ENCODE measurements at regions not wholly inside any gene's neighbourhood (a gene's known extent, or its start where the extent isn't known, plus 50 kb on each side); places are given as distances from the start of the nearest gene placed in this dataset.
"Not testable (repeated sequence)": the region's sequence is repeated elsewhere in the genome, so short reads cannot be mapped to it uniquely, and the experiment has no call there.

DNA sequence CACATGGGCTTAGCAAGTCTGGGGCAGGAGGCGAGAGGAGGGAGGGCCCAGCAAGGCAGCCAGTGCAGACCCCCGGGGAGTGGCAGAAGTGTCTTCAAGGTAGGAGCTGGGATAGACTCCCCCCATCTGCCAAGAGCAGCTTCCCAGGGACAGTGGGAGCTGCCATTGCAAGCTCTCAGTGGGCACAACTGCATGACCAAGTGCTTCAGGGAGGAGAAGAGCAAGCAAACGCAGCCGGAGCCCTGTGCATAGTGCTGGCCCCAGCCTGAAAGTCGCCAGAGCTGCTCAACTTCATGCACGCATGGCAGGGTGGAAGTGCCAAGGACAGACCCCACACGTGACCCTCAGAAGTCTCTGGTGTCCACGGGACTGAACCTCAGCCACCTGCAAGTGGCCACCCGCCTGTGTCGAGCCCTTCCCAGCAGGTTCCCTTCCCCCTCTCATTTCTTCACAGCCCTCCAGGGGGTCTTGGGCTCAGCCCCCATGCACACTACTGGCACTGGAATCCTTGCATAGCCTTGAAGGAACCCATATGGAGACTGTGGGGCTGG lies 89.4 kb downstream of the PLXNA1 start:
- H3K4me2 ChIP-seq (ENCODE audit: unreplicated experiment), result no peak overlapping the region
- in situ Hi-C loops (cut with MboI), result no loop called here
- H3K9me2 ChIP-seq (ENCODE audit: insufficient read depth), result no peaks in the 10 kb centered on the region
- peaks cover 16% of the 10 kb centered on the region for H3F3A ChIP-seq (ENCODE audit: insufficient read depth)
- H3K79me2 ChIP-seq (ENCODE audit: insufficient read depth), result no peaks in the 10 kb centered on the region
- H2AFZ ChIP-seq, result no peak overlapping the region
- no peak for TF ChIP-seq EZH2 (IDR thresholded peaks at IDR 0.05; ENCODE audit: insufficient read depth, poor library complexity, severe bottlenecking)
- TF ChIP-seq EZH2phosphoT487 (IDR thresholded peaks at IDR 0.05; ENCODE audit: insufficient read depth, low read depth), result no peak
- WGBS, 2 experiments (ENCODE audit: low coverage in 1 of 2, low lambda C conversion rate in 2 of 2, missing lambda C conversion rate in 2 of 2), result 44 to 47% methylated on average over 9 of the region's 10 CpGs
- H4K20me1 ChIP-seq (ENCODE audit: insufficient read depth), result no peaks in the 10 kb centered on the region
- H3K27ac ChIP-seq, result no peak overlapping the region
- H3K9ac ChIP-seq, result no peak overlapping the region
- no peak overlapping the region for H3K4me3 ChIP-seq
- peaks cover 24% of the 10 kb centered on the region for H3K27me3 ChIP-seq (replicated peaks; ENCODE audit: insufficient read depth)
- no peaks in the 10 kb centered on the region for H3K4me1 ChIP-seq (ENCODE audit: insufficient read depth)
- no peaks in the 10 kb centered on the region for H3K36me3 ChIP-seq (ENCODE audit: low read depth)
- H3K9me3 ChIP-seq (ENCODE audit: low read depth), result no peaks in the 10 kb centered on the region
- no peak for DNase-seq

DNA sequence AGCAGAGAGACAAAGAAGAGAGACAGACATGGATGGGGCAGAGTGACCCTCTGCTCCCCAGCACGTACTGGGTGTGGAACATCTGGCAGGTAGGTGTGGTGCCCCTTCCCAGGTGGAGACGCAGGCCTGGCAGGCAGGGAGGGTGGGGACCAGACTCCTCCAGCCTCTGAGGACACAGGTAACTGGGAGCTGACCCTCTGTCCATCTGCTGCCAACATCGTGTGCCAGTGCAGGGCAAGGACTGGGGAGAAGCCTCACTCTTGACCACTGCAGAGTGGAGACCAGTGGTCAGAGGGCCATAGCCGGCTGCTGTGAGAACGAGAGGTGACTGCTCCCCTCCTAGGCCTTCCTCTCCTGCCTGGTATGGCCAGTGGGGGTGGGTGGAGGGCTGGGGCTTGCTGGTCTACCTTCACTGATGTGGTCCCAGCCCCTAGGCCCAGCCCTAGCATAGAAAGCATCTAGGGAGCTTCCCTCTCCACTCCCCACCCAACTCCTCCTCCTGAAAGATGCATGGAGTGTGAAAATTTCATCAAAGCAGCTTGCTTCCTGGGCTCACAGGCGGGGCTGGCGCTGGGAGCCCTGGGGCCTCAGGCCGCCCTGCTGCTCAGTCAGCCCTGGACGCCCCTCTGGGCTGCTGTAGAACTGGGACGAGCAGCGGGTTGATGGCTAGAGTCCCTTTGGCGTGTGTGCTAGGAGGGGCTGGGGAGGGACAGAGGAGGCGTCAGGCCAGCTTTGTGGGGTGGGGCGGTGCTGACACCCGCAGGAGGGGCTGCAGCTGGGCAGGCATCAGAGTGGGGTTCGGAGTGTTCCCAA lies 90.3 kb downstream of the PLXNA1 start:
- no peaks in the 10 kb centered on the region for H3K79me2 ChIP-seq (ENCODE audit: insufficient read depth)
- H4K20me1 ChIP-seq (ENCODE audit: insufficient read depth), result no peaks in the 10 kb centered on the region
- no peak for DNase-seq
- H3K27ac ChIP-seq, result no peak overlapping the region
- H3K9me2 ChIP-seq (ENCODE audit: insufficient read depth), result no peaks in the 10 kb centered on the region
- in situ Hi-C loops (cut with MboI), result no loop called here
- H3K4me1 ChIP-seq (ENCODE audit: insufficient read depth), result no peaks in the 10 kb centered on the region
- H3K4me3 ChIP-seq, result no peak overlapping the region
- WGBS, 2 experiments (ENCODE audit: low coverage in 1 of 2, low lambda C conversion rate in 2 of 2, missing lambda C conversion rate in 2 of 2), result 28 to 32% methylated on average over 16 of the region's 16 CpGs
- H2AFZ ChIP-seq, result no peak overlapping the region
- peaks cover 16% of the 10 kb centered on the region for H3F3A ChIP-seq (ENCODE audit: insufficient read depth)
- no peaks in the 10 kb centered on the region for H3K36me3 ChIP-seq (ENCODE audit: low read depth)
- no peak overlapping the region for H3K4me2 ChIP-seq (ENCODE audit: unreplicated experiment)
- TF ChIP-seq EZH2phosphoT487 (IDR thresholded peaks at IDR 0.05; ENCODE audit: insufficient read depth, low read depth) (no peak), EZH2 (IDR thresholded peaks at IDR 0.05; ENCODE audit: insufficient read depth, poor library complexity, severe bottlenecking) (no peak)
- H3K9me3 ChIP-seq (ENCODE audit: low read depth), result no peaks in the 10 kb centered on the region
- peaks cover 24% of the 10 kb centered on the region for H3K27me3 ChIP-seq (replicated peaks; ENCODE audit: insufficient read depth)
- no peak overlapping the region for H3K9ac ChIP-seq

DNA sequence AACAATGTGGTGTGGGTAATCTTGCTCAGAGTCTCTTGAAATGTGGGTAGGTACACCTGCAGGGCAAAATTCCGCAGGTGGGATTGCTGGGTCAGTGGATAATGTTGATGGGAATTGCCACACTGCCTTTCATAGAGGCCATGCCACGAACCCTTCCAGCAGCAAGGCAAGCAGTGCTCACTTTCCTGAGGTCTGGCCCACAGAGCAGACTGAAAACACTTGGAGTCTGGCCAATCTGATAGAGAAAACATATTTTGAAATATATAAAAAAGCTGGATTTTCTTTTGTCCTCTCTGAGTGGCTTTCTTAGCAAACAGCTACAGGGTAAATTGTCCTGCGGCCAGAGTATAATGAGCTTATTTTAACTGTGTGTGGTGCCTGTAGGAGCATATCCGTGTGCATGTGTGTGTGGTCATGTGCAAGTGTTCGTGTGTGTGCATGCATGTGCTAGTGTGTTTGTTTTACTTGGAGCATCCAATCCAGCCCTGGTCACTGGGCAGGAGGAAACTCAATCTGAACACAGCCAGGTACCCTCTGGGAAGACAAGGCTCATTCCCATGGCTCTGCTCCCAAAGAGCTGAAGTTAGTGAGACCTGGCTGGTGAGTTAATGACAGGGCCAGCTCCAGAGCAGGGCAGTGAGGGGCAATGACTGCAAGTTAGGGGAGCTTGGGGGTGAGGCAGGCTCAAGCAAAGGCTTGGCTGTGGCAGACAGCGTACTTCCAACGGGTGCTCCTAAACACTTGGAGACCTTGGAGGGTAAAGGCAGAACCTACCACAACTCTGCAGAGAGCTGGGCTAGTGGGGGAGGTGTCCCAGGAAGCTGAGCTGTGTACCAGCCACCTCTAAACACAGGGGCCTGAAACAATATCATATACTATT lies 91.3 kb downstream of the PLXNA1 start:
- H3K4me2 ChIP-seq (ENCODE audit: unreplicated experiment), result no peak overlapping the region
- no peaks in the 10 kb centered on the region for H3K4me1 ChIP-seq (ENCODE audit: insufficient read depth)
- no peak for TF ChIP-seq EZH2 (IDR thresholded peaks at IDR 0.05; ENCODE audit: insufficient read depth, poor library complexity, severe bottlenecking)
- no peak for TF ChIP-seq EZH2phosphoT487 (IDR thresholded peaks at IDR 0.05; ENCODE audit: insufficient read depth, low read depth)
- no peaks in the 10 kb centered on the region for H3K9me2 ChIP-seq (ENCODE audit: insufficient read depth)
- H4K20me1 ChIP-seq (ENCODE audit: insufficient read depth), result no peaks in the 10 kb centered on the region
- H3K27ac ChIP-seq, result no peak overlapping the region
- WGBS, 2 experiments (ENCODE audit: low coverage in 1 of 2, low lambda C conversion rate in 2 of 2, missing lambda C conversion rate in 2 of 2), result 30 to 33% methylated on average over 7 of the region's 7 CpGs
- H2AFZ ChIP-seq, result no peak overlapping the region
- no peak overlapping the region for H3K4me3 ChIP-seq
- no peaks in the 10 kb centered on the region for H3K79me2 ChIP-seq (ENCODE audit: insufficient read depth)
- no peaks in the 10 kb centered on the region for H3K36me3 ChIP-seq (ENCODE audit: low read depth)
- peaks cover 16% of the 10 kb centered on the region for H3F3A ChIP-seq (ENCODE audit: insufficient read depth)
- in situ Hi-C loops (cut with MboI), result no loop called here
- H3K9me3 ChIP-seq (ENCODE audit: low read depth), result no peaks in the 10 kb centered on the region
- DNase-seq, result peak; percentile 48
- peaks cover 18% of the 10 kb centered on the region for H3K27me3 ChIP-seq (replicated peaks; ENCODE audit: insufficient read depth)
- H3K9ac ChIP-seq, result no peak overlapping the region

DNA sequence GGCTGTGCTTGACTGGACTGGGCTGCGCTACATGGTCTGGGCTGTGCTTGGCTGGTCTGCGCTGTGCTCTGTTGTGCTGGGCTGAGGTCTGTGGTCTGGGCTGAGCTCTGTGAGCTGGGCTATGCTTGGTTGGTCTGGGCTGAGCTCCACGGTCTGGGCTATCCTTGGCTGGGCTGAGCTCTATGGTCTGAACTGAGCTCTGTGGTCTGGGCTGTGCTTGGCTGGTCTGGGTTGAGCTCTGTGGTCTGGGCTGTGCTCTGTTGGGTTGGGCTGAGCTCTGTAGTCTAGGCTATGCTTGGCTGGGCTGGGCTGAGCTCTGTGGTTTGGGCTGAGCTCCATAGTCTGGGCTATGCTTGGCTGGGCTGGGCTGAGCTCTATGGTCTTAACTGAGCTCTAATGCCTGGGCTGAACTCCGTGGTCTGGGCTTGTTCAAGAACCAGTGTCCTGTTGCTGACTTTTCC lies 92.0 kb downstream of the PLXNA1 start:
- WGBS, 2 experiments (ENCODE audit: low coverage in 1 of 2, low lambda C conversion rate in 2 of 2, missing lambda C conversion rate in 2 of 2), result 46 to 48% methylated on average over 4 of the region's 4 CpGs
- peak; percentile 92 for DNase-seq
- Histone ChIP-seq H2AFZ (peak overlapping the region; percentile 25; the same call in 1 of the 2 replicates), H3K27ac (peak overlapping the region; percentile 53), H4K20me1 (ENCODE audit: insufficient read depth) (no peaks in the 10 kb centered on the region), H3K27me3 (replicated peaks; ENCODE audit: insufficient read depth) (peaks cover 14% of the 10 kb centered on the region), H3K4me3 (no peak overlapping the region), H3K9ac (no peak overlapping the region), H3F3A (ENCODE audit: insufficient read depth) (peaks cover 16% of the 10 kb centered on the region), H3K9me2 (ENCODE audit: insufficient read depth) (no peaks in the 10 kb centered on the region), H3K4me2 (ENCODE audit: unreplicated experiment) (no peak overlapping the region), H3K36me3 (ENCODE audit: low read depth) (no peaks in the 10 kb centered on the region), H3K4me1 (ENCODE audit: insufficient read depth) (no peaks in the 10 kb centered on the region), H3K79me2 (ENCODE audit: insufficient read depth) (no peaks in the 10 kb centered on the region), H3K9me3 (ENCODE audit: low read depth) (no peaks in the 10 kb centered on the region)
- in situ Hi-C loops (cut with MboI), result no loop called here
- no peak for TF ChIP-seq EZH2 (IDR thresholded peaks at IDR 0.05; ENCODE audit: insufficient read depth, poor library complexity, severe bottlenecking)
- no peak for TF ChIP-seq EZH2phosphoT487 (IDR thresholded peaks at IDR 0.05; ENCODE audit: insufficient read depth, low read depth)

DNA sequence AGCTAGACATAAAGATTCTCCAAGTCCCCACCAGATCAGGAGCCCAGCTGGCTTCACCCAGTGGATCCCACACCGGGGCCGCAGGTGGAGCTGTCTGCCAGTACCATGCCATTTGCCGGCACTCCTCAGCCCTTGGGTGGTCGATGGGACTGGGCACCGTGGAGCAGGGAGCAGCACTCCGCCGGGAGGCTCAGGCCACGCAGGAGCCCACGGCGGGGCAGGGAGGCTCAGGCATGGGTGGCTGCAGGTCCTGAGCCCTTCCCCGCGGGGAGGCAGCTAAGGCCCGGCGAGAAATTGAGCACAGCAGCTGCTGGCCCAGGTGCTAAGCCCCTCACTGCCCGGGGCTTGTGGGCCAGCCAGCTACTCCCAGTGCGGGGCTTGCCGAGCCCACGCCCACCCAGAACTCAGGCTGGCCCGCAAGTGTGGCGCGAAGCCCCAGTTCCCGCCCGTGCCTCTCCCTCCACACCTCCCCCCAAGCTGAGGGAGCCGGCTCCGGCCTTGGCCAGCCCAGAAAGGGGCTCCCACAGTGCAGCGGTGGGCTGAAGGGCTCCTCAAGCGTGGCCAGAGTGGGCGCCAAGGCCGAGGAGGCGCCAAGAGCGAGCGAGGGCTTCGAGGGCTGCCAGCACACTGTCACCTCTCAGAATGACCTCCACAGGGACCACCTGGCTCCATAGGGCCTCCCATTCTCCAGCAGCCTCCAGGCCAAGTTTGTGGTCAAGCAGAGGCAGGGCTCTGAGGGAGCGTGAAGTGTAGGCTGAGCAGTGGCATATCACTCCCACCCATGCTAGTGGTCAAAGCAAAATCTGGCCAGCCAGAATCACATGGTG lies 93.5 kb downstream of the PLXNA1 start:
- in situ Hi-C loops (cut with MboI), result not testable (repeated sequence)
- 78 to 83% methylated on average over 24 to 27 of the region's 34 CpGs for WGBS, 2 experiments (ENCODE audit: low coverage in 1 of 2, low lambda C conversion rate in 2 of 2, missing lambda C conversion rate in 2 of 2)

More for the DNA sequence above, 93.5 kb downstream of the PLXNA1 start:
- H3K27me3 ChIP-seq (replicated peaks; ENCODE audit: insufficient read depth); H4K20me1 ChIP-seq (ENCODE audit: insufficient read depth); H3K9me2 ChIP-seq (ENCODE audit: insufficient read depth); H2AFZ ChIP-seq; H3K4me3 ChIP-seq; DNase-seq; H3K27ac ChIP-seq; H3K9me3 ChIP-seq (ENCODE audit: low read depth); H3K4me2 ChIP-seq (ENCODE audit: unreplicated experiment); H3K36me3 ChIP-seq (ENCODE audit: low read depth); H3K9ac ChIP-seq; H3K79me2 ChIP-seq (ENCODE audit: insufficient read depth); H3K4me1 ChIP-seq (ENCODE audit: insufficient read depth): not testable (repeated sequence)
- peaks cover 16% of the 10 kb centered on the region for H3F3A ChIP-seq (ENCODE audit: insufficient read depth)
